GM21367 (cell line): ENCODE measurements at regions not wholly inside any gene's neighbourhood (a gene's known extent, or its start where the extent isn't known, plus 50 kb on each side); places are given as distances from the start of the nearest gene placed in this dataset.
"Not testable (repeated sequence)": the region's sequence is repeated elsewhere in the genome, so short reads cannot be mapped to it uniquely, and the experiment has no call there.

ENCODE experiments used
- ATAC-seq: cut with Tn5 transposase; IDR thresholded peaks from one replicate; pipeline ENCODE4 v1.9.1; 2021; ENCODE audit not compliant: unreplicated experiment

DNA sequence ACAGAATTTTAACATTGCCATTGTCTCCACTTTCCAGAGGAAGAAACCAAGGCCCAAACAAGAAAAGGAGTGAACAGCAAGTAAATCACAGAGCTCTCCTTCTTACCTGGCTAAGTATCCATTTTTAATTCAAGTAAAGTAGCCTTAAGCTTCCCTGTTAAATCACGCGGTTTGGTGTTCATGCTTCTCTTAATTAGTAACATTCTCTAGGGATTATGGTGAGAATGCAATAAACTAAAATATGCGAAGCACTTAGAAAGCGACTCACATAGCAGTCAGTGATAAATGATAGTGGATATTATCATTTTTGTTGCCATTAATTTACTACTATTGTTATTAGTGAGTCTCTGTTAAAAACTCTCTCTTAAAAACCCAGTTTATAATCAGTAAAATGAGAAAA, 630.5 kb upstream of the TMPRSS15 start:
- no peak for ATAC-seq

DNA sequence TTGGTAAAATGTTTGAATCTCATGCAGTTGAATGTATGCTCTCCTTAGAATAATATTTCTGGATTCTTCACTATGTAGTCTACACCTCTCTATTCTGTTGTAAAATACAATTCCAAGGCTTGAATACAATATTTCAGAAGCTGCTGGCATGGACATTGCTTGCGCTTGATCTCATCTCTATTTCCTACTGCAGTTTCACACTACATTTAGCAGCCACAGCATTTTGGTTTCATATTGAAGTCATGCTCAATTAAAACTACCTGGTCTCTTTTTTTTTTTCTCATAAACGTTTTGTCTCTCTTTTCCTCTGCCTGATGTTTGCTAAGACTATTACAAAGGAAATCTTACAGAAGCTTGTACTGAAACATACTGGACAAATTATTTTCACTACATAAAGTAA, 631.0 kb upstream of the TMPRSS15 start:
- no peak for ATAC-seq

DNA sequence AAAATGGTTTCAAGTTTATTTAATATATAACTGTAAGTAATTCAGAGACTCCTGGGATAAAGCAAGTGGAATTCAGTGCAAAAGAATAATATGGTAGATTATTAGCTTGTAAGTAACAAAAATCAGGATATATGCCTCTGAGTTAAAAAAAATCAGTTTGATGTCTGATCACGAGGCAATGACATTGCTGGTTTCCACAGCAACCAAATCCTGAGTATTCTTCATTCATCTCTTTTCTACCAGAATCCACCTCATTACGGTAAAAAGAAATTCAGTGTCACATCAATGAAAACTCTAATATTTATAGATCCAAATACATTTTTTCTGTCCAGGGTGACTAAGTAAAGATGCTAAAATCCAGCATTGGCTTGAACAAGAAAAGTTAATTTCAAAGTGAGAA, 642.3 kb upstream of the TMPRSS15 start:
- ATAC-seq = no peak

DNA sequence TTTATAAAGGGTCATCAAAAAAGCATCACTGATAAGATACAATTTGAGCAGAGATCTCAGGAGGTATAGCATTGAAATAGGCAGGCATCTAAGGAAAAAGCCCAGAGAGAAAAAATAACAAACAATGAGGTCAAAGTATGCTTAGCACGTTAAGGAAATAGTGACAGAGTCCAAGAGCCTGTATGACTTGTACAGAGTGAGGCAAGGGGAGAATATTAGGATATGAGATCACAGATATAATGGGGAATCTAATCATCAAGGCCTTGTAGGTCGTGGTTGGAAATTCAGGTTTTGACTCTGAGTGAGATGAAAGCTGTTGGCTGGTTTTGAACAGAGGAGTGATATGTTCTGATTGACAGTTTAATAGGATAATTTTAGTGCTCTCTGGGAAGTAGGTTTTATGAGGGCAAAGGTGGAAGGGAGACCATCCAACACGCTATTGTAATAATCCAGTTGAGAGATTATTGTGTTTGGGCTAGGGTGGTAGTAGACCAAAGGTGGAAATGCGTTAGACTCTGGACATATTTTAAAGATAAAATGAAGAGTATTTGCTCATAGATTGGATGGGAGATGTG, 644.6 kb upstream of the TMPRSS15 start:
- no peak for ATAC-seq

DNA sequence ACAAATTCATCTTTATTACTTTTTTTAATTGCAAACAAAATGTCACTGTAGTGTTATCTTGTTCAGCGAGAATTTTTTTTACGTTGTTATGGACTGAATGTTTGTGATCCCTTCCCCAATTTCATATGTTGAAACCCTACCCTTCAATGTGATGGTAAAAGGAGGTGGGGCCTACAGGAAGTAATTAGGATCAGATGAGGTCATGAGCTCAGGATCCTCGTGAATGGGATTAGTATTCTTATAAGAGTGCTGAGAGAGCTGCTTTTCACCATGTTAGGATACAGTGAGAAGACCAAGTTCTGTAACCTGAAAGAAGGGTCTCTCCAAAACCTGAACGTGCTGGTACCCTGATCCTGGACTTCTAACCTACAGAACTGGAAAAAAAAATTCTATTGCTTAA, 646.0 kb upstream of the TMPRSS15 start:
- no peak for ATAC-seq

DNA sequence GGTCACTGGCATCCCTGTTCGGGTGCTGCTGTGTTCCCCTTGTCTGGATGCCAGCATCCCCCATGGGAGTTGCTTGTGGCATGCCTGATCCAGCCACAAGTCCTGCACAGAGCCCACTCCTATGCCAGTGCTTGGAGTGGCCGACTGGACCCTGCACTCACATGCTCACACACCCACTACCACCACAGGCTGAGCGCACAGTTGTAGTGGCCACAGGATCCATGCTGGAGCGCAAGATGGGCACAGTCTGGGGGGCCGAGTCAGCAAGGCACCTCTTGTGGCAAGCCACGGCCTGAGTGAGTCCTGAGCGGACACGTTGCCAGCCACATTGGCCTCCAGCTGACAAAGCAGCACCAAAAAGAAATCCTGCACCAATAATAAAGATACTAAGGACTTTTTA, 661.6 kb upstream of the TMPRSS15 start:
- ATAC-seq = no peak

DNA sequence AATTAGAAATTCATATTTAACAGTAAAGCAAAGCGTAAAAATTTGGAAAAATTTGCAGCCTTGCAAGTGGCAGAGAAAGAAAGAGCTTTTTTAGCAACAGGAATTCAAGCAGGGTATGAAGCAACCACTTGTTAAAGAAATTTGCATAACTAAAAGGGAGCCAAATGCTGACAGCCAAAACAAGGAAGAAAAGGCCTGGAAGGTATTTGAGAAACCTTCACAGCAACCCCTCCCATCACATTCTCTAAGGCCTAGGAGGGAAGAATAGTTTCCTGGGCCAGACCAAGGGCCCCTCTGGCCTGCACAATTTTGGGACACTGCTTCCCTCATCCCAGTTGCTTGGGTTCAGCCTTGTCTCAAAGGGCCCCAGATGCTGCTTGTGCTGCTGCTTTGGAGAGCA, 672.4 kb upstream of the TMPRSS15 start:
- no peak for ATAC-seq

DNA sequence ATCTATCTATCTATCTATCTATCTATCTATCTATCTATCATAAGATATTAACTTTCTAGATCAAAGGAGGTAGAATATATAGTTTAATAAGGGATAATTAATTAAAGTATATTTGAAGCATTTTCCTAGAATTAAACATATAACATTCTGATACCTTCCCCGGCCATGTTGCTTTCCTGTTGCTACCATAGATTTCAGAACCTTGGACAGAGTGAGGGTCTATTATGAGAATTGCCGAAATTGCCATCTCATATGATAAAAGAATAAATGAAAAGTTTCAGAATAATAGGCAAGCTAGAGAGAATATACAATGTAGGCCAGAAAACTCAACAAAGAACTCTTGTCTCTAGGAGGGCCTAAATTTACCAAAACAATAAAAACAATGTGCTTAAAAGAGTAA, 706.1 kb upstream of the TMPRSS15 start:
- ATAC-seq = no peak

DNA sequence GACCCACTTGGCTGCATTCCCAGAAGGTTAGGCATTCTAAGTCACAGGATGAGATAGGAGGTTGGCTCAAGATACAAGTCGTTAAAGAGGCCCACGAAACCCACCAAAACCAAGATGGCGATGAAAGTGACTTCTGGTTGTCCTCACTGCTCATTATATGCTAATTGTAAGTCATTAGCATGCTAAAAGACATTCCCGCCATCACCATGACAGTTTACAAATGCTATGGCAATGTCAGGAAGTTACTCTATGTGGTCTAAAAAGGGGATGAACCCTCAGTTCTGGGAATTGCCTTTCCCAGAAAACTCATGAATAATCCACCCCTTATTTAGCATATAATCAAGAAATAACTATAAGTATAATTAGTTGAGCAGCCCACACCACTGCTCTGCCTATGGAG, 715.7 kb upstream of the TMPRSS15 start:
- ATAC-seq = not testable (repeated sequence)

DNA sequence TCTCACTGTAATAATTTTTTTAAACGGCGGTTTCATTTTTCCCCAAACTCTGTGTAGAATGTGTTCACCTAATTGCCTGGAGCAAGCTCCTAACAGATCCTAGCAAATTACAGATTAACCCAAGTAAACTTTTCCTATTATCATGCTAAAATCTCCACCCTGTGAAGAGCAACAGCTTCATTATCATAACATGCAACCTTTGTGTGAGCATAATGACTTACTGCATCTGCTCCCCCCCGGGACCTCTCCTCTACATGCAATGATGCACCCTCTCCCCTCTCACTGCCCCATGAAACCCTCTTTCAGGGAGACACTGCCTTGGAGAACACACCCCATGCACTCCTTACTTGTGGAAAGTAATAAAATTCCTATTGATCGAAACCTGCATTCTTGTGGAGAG, 717.0 kb upstream of the TMPRSS15 start:
- ATAC-seq = no peak

DNA sequence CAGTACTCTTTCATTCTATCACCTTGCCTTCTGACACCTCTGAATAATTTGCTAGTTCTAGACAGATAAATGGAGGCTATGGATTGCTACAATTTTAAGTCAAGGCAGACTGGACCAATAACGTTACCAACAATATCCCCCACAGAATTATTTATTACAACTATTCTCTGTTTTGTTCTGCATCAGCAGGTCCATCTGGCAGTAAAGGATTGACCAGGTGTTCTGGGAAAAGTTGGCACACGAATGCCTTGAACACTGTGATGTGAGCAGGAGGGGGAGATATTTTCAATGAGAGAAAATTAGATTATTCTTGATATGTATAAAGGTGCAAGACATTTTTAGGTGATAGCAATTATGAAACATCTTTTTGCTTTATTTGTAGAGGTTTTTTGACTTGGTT, 718.8 kb upstream of the TMPRSS15 start:
- no peak for ATAC-seq

DNA sequence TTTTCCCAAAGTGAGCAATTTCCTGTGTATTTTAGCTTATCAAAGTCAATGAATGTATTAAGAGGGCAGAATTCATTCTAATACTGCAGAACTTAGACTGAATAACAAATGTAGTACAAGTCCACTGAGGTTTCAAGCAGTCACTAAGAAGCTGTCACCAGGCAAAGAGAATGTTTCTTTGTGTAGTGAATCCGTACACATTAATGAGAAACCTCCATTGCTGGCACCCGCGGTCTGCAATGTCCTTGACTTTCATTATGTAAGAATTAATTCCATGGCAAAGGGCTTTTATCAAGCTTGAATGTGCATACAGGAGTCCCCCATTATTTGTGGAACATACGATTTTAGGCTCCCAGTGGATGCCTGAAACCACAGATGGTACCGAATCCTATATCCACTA, 719.5 kb upstream of the TMPRSS15 start:
- ATAC-seq = no peak

DNA sequence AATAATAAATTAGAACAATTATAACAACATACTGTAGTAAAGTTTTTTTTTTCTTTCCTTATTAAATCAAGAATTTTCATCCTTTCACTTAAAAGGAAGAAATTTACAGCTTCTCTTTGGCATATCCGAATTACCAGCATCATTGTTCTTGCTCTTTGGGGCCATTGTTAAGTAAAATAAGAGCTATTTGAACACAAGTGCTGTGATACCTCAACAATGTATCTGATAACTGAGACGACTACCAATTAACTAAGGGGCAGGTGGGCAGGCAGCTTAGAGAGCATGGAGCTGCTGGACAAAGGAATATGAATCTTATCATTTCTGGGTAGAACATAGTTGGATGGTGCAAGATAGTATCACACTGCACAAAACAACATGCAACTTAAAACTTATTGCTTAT, 719.9 kb upstream of the TMPRSS15 start:
- no peak for ATAC-seq

DNA sequence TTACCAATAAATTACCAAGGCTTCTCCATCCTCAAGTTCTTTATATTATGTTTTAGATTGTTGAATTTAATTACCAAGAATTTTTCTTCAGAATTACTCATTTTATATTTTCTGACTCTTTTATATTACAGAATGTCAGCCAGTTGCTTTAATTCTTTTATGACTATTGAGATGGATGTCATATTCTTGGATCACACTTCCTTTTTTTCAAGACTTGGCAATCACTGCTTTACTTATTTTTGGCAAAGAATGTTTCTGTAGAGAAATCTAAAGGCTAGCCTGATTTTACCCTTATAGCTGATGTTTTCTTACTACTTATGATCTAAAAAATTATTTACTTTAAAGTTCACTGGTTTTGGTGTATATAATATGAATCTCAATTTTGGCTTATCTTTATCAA, 721.1 kb upstream of the TMPRSS15 start:
- ATAC-seq = no peak

DNA sequence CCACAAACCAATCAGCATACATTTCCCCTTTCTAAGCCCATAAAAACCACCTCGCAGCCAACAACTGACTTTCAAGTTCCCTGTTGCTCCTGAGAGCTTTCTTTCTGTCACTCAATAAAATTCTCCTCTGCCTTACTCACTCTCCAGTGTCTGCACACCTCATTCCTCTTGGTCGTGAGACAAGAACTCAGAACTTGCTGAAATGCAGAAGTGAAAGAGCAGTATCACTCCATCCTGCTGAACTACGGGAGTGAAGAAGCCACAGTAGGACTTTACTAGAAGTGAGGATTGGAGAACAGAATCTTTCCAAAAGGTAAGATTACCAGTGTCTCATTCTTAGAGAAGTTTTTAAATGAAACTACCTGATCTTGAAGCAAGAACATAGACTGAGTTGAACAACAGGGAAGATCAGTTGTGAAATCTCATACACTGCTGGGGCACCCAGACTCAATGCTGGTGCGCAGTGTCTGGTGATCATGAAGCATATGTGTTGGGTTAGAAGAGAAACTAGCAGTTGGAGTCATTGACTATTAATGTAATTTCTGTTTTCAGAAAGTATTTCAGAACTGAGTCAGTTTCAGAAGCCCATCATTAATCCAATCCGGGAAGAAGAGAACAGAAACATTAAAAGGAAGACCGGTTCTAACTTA, 726.9 kb upstream of the TMPRSS15 start:
- no peak for ATAC-seq

DNA sequence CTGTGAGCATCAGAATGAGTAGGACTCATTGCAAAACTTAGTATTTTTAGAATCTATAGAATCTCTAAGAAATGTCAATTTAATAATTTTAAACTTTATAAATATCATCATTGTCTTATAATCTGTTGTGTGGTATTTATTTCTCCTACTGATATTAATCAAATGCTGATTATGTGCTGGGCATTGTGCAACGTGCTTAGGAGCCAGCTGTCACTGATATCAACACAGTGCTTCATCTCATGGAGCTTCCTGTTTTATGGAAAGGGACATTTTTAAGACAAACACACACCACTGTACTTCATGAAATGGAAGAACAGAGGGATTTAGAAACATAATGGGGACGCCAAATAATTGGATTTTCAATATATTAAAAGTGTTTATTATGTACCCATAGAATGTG, 737.9 kb upstream of the TMPRSS15 start:
- no peak for ATAC-seq

DNA sequence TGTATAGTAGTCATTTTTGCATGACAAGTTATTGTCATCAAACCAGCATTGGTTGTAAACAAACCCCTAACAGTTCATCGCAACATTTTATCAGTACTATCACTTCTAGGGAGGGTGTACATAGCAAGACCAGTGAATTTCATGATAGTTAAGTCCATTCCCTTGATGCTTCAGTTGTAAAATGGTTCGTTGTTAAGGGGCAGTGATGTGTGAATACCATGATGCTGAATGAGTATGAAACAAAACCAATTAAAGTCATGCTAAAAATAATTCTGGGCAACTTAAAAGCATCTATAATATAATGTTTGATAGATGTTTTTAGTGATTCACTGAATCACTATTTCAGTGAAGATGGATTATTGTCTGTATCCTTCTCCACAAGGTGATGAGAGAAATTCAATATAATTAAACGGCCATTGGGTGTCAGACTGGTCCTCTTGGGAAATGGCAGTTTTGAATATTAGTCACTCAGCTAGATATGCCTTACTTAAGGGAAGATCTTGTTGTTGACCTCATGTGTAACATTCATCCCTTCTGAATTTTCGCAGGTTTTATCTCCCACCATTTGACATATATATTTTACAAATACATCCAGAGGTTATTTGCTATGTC, 742.2 kb upstream of the TMPRSS15 start:
- no peak for ATAC-seq

DNA sequence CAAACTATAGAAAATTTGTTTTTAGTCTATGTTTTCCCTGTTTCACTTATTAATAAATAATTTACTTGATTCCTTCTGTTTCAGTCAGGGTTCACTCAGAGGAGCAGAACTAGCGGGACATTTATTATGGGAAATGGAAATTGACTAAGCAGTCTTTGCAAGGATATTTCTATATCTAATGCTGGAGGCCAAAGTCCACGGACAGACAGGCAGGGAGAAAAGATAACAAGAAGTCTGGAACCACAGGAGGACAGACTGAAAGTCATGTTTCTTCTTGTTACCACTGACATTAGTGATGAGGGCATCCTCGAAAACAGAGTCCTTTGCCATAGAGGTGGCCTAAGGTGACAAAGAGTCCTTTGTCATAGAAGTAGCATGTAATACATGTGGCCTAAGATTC, 744.5 kb upstream of the TMPRSS15 start:
- ATAC-seq = no peak

DNA sequence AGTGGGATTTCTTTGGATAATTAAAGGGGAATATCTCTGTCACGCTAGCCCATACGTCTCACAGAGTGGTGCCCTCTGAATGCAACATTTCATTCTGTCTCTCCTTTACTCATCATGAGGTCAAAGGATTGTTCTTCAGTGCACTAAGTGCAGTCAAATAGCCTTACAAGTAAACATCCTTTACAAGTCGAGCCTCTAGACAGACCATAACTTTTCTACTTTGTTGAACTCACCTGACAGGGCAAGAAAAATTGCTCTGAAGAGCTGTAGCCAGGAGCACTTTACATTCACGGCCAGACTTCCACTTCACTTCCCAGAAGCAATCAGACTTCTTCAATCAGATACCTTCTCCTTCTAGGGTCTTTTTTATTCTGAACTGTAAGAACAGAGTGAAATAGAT, 768.0 kb upstream of the TMPRSS15 start:
- ATAC-seq = no peak

DNA sequence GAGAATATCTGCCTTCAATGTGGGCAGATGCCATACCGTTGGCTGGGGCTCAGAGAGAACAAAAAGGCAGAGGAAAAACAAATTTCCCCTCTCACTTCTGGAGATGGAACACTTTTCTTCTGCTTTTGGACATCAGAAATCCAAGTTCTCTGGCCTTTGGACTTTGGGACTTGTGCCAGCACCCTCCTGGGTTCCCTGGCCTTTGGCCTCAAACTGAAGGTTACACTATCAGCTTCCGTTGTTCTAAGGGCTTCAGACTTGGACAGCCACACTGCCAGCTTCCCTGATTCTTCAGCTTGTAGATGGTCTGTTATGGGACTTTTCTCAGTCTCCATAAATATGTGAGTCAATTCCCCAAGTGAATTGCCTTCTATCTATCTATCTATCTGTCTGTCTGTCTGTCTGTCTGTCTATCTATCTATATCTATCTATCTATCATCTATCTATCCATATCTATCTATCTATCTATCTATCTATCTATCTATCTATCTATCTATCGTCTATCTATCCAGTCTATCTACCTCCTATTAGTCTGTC, 778.1 kb upstream of the TMPRSS15 start:
- ATAC-seq = no peak

DNA sequence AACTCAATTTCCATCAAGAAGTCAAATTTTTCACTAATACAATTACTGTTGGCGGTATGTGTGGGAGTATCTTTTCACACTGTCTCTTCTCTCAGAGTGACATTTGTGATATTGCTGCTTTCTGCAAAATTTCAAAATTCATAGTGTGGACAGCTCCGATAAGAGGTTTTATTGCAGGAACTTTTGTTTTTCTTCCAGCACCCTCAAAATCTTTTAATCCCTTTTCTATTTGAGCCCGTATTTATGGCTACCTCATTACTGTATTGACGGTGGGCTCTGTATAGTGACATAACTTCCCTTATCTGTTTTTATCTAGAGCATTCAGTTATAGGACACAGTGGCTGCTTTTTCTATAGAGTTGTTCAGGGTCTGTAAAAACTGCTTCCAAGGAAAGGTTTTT, 794.4 kb upstream of the TMPRSS15 start:
- ATAC-seq = no peak

DNA sequence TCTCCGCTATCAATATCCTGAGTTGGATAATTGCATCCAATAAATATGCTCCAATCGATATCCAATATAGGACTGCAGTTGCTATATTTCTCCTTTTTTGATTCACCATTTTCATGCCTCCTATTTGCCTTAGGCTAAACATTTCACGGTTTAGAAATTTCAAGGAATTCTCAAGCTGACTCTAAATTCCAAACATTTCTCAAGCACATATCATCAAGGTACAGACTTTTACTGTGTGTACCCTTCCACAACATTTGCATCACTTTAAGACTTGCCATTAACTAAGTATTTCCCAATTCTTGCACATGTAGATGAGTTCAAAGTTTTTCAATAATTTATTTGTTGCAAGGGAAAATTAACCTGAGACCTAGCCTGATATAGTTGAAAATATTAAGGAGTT, 795.2 kb upstream of the TMPRSS15 start:
- ATAC-seq = no peak

DNA sequence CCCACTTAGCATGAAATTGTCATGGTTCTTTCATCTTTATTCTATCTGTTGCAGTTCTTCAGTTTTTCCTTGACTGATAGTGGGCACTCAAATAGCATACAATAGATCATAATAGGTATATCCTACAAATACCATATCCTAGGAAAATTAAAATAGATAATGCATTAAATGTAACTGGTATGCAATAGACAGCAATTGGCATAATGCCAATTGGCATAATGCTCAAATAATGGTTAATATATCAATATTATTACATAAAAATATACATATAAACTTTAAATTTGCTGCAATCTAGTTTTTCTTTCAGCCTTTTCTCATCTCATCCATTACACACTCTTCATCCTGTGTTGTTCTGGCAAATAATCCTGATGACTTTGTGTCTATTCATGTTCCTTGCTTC, 814.6 kb upstream of the TMPRSS15 start:
- ATAC-seq = no peak
